Jurkat, Clone E6-1 (cell line): ENCODE measurements at regions not wholly inside any gene's neighbourhood (a gene's known extent, or its start where the extent isn't known, plus 50 kb on each side); places are given as distances from the start of the nearest gene placed in this dataset.
A peak's percentile ranks its signal among the peaks of the same experiment; 100 is the strongest.

ENCODE experiments used
- DNase-seq: peaks from one replicate; pipeline ENCODE4 v3.0.0-alpha.2; 2011; ENCODE audit warnings: low read depth, low spot score
- H3K4me3 ChIP-seq: 2 replicates; pipeline ENCODE4 v1.5.1; 2011; ENCODE audit warnings: mild to moderate bottlenecking, low read length, control low read depth, moderate library complexity

GRCh38 chr5:2577312-2578036 lies 174.0 kb downstream of the IRX2 start:
- no peak overlapping the region for H3K4me3 ChIP-seq
- no peak for DNase-seq

GRCh38 chr5:2576823-2577222 lies 174.7 kb downstream of the IRX2 start:
- no peak overlapping the region for H3K4me3 ChIP-seq
- no peak for DNase-seq

DNA sequence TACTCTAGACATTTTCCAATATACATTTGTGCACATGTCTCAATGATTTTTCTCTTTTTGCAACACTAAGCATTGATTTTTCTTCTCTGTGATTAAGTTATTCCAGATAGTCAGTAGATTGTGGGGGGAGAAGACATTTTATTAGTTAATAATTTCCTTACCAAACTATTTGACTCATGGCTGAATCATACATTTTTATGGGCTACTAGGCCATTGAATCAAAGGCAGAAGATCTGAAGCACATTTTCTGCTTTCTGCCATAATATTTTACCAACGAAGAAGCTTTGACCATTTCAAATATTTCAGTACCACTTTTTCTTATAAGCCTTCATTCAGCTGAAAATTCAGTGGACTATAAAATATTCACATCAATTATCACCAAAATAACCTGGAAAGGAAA lies 175.6 kb downstream of the IRX2 start:
- no peak overlapping the region for H3K4me3 ChIP-seq
- no peak for DNase-seq

DNA sequence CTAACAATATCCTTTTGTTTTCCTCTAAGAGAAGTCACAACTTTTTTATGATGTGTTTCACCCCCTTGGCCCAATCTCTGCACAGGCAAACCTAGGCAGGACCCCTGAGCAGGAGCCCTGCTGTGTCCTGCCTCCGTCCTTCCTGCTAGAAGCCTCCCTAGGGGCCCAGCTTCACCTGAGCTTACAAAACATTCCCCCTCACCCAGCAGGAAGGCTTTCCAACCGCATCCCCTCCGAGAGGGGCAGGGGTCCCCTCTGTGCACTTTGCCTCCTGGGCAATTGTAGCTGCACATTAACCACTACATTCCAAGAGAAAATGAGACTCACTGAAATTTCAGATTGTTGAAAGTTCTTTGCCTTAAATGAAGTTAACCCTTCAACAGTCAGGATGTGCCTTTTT lies 176.2 kb downstream of the IRX2 start:
- no peak overlapping the region for H3K4me3 ChIP-seq
- no peak for DNase-seq

DNA sequence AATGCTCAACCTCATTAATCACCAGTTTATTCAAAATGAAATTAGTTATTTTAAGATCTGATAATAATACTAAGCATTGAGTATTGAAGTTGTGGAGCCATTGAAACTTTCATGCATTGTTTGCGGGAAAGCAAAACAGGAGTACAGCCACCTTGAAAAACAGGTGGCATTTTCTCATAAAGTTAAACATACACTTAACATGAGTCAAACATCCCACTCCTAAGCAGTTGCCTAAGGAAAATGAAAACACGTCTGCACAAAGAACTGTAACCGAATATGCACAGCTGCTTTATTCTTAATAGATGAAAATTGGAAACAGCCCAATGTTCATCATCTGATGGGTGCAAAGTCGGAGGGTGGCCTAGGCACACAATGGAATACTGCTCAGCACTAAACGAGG lies 177.3 kb downstream of the IRX2 start:
- no peak overlapping the region for H3K4me3 ChIP-seq
- no peak for DNase-seq

- DNase-seq: no peak
- H3K4me3 ChIP-seq: no peak overlapping the region
These were observed 180.9 kb downstream of the IRX2 start for GRCh38 chr5:2570586-2570985.

GRCh38 chr5:2569774-2570542 lies 181.5 kb downstream of the IRX2 start:
- DNase-seq: no peak
- no peak overlapping the region for H3K4me3 ChIP-seq

DNA sequence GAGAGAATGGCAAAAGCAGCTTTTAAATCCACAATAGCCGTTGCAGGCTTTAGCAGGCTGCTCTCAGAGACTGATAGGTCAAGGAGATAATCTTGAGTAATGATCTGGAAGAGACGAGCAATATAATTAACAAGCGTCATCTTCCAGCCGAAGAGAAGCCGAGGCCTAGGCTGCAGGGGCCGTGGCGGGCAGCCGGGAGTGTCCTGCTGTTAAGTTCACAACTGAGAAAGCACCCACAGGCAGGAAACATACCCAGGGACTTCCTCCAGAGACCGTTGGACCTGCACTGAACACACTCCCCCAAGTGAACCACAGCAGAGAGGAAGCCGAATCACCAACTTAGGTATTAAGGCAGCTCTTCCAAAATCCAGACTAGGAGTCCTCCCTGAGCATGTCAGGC lies 182.3 kb downstream of the IRX2 start:
- peak; percentile 30 for DNase-seq
- H3K4me3 ChIP-seq: no peak overlapping the region

GRCh38 chr5:2566284-2566683 lies 185.2 kb downstream of the IRX2 start:
- H3K4me3 ChIP-seq: no peak overlapping the region
- DNase-seq: no peak

DNA sequence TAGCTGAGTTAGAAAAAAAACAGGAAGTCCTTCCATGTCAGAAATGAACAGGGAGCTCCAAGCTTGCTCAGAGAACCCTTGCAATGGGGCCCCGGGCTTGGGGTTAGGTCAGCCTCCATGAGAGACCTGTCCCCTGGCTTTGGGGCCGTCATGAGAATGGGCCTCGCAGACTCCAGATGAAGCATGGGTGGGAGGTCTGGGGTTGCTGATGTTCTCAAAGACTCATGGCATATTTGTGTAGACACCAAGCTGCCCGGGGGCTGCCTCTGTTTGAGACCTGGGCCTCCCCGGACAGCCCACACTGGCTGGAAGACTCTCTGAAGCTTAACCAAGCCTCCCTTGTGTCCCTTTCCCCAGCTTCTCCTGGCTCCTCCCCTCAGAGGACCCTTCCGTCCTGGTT lies 186.3 kb downstream of the IRX2 start:
- no peak overlapping the region for H3K4me3 ChIP-seq
- DNase-seq: no peak

GRCh38 chr5:2563046-2563445 lies 188.4 kb downstream of the IRX2 start:
- no peak overlapping the region for H3K4me3 ChIP-seq
- DNase-seq: no peak

GRCh38 chr5:2562036-2562435 lies 189.4 kb downstream of the IRX2 start:
- no peak overlapping the region for H3K4me3 ChIP-seq
- no peak for DNase-seq

GRCh38 chr5:2560435-2560834 lies 191.0 kb downstream of the IRX2 start:
- H3K4me3 ChIP-seq: no peak overlapping the region
- no peak for DNase-seq

- H3K4me3 ChIP-seq: no peak overlapping the region
- DNase-seq: no peak
These were observed 194.0 kb downstream of the IRX2 start for GRCh38 chr5:2557435-2557834.

DNA sequence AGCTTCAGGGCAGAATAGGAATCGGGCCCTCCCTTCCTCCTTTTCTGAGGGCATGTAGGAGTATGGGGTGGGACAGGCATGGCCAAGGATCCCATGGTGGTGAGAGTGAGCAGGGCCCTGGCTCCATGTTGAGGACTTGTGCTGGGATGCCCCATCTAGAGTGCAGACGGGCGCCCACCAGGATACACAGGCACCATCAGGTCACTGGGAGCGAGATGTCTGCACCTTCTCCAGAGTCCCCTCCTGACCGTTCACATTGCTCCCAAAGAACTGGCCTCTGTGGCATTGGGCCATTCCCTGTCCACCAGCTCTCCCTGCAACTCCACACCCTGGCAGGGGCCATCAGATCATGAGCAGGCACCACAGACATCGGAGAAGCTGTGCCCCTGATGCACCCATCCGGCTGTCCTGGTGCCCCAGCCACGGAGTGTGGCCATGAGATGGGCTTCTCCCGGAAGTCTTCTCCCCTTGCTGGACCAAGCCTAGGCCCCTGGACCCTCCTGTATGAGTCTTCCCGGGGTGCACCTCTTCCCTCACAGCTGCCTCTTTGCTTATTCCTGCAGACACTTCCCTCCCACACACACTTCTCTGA lies 195.0 kb downstream of the IRX2 start:
- no peak for DNase-seq
- no peak overlapping the region for H3K4me3 ChIP-seq

GRCh38 chr5:2553611-2554010 lies 197.9 kb downstream of the IRX2 start:
- DNase-seq: no peak
- H3K4me3 ChIP-seq: no peak overlapping the region

DNA sequence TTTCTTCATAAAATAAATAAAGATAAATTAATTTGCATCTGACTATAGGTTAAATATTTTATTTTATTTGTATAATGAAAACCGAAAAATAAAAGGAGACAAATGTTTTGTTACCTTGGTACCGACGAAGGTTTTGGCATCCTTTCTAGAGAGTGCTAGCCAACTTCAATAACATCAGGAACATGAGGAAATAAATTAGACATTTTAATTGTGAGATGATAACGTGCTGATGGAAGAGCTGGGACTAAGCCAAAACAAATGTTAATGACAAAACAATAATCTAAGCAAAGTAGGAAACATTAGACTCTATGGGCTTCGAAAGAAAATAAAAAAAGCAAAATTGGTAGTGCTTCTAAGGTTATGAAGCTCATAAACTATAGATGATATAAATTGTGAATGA lies 201.0 kb downstream of the IRX2 start:
- DNase-seq: no peak

DNA sequence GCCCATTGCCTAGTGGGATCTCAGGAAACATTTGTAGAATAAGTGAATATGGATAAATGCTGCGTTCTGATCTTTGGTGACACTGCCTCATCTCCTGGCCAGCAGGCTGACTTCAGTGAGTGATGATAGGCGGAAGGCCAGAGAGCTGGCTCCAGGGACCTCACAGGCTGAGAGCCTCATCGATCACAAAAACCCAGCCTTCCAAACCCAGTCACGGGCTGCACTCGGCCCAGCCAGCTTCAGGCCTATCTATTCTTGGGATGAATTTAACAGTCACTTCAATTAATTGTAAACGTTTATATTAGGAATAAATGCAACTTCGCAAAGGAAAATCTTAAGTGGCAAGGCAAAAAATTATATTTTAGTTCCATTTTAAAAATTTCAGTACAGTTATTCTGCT lies 201.6 kb downstream of the IRX2 start:
- no peak overlapping the region for H3K4me3 ChIP-seq

More for the DNA sequence above, 201.0 kb downstream of the IRX2 start:
- no peak overlapping the region for H3K4me3 ChIP-seq

GRCh38 chr5:2549354-2549753 lies 202.1 kb downstream of the IRX2 start:
- no peak for DNase-seq
- no peak overlapping the region for H3K4me3 ChIP-seq

More for the DNA sequence above, 201.6 kb downstream of the IRX2 start:
- DNase-seq: no peak

GRCh38 chr5:2546938-2547337 lies 204.5 kb downstream of the IRX2 start:
- DNase-seq: no peak
- no peak overlapping the region for H3K4me3 ChIP-seq
